CD4-positive, alpha-beta T cell treated with Interleukin-17A for 4 hours (primary cell): ENCODE measurements at regions not wholly inside any gene's neighbourhood (a gene's known extent, or its start where the extent isn't known, plus 50 kb on each side); places are given as distances from the start of the nearest gene placed in this dataset.

Experiments used
- DNase-seq: peaks from one replicate; pipeline ENCODE4 v3.0.0-alpha.2; 2020; ENCODE audit warnings: mixed read lengths

- no peak for DNase-seq
Measured at GRCh38 chr1:53400761-53401674, 58.2 kb upstream of the DMRTB1 start.

GRCh38 chr1:53401813-53402745, 57.1 kb upstream of the DMRTB1 start:
- DNase-seq, result no peak

- DNase-seq, result no peak
Measured at GRCh38 chr1:53402891-53403655, 56.1 kb upstream of the DMRTB1 start.

GRCh38 chr1:53405737-53406136, 53.5 kb upstream of the DMRTB1 start:
- DNase-seq, result no peak

- DNase-seq, result no peak
Measured at GRCh38 chr1:53406551-53407235, 52.5 kb upstream of the DMRTB1 start.

GRCh38 chr1:53408013-53408754, 51.0 kb upstream of the DMRTB1 start:
- no peak for DNase-seq

- DNase-seq, result no peak
Measured at GRCh38 chr1:53408755-53409129, 50.5 kb upstream of the DMRTB1 start.

- DNase-seq, result no peak
Measured at GRCh38 chr1:53409233-53409632, 50.0 kb upstream of the DMRTB1 start.
